Amniotic epithelial cell (primary cell): ENCODE measurements at regions not wholly inside any gene's neighbourhood (a gene's known extent, or its start where the extent isn't known, plus 50 kb on each side); places are given as distances from the start of the nearest gene placed in this dataset.
"Not testable (repeated sequence)": the region's sequence is repeated elsewhere in the genome, so short reads cannot be mapped to it uniquely, and the experiment has no call there.

Experiments
- DNase-seq: peaks from one replicate; pipeline ENCODE4 v3.0.0-alpha.2; 2010; ENCODE audit warnings: low read depth

GRCh38 chr22:48729499-48730171 lies 1098.0 kb downstream of the BRD1 start:
- no peak for DNase-seq

DNA sequence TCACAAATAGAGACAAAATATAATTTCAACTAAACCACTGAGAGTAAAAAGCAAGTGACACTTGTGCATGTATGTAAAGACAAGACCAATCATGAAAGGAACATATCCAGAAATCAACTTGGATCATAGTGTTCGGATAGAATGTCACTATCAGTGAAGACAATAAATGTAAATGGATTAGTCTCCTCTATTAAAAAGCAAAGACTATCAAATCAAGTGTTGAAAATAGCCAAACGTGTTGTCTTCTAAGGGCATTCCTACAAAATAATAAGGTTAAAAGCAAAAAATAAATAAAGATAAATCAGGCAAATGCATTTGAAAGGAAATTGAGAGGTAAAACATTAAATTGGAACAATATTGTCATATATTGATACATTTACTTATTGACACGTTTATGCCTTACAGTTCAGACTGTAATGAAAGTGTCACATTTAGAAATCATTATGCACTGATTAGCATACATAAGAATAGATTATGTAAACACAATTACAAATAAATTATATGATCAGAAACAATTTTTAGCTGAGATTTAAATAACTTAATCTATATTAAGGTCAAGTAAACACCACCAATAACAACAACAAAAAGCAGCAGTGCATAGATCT lies 1100.1 kb downstream of the BRD1 start:
- DNase-seq, result no peak

GRCh38 chr22:48724899-48725298 lies 1102.8 kb downstream of the BRD1 start:
- no peak for DNase-seq

DNA sequence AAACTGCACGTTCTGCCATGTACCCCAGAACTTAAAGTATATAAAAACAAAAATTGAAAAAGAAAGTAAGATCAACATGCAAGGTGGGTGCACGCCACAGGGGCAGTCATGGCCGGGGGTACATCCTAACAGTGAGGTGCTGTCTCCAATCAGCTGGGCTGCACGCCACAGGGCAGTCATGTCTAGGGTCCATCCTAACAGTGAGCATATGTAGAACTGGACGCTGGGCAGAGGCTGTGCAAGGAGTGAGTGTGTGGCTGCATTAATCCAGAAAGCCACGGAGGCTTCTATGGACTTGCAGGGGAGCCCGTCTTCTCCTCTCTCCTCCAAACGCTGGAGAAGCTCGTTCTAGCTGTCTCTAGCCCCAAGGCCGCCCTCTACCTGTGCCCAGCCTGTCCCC lies 1105.0 kb downstream of the BRD1 start:
- no peak for DNase-seq

DNA sequence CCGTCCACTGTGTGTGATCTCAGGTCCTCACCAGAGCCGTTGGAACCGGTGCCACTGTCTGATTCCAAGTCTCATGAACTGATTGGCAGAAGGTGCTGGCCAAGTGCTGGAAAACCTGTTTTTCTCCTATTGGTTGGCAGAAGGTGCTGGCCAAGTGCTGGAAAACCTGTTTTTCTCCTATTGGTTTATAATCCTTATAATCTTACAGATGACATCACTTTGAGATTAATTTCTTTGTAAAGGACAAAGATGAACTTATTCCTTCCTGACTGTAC lies 1106.3 kb downstream of the BRD1 start:
- DNase-seq, result no peak

DNA sequence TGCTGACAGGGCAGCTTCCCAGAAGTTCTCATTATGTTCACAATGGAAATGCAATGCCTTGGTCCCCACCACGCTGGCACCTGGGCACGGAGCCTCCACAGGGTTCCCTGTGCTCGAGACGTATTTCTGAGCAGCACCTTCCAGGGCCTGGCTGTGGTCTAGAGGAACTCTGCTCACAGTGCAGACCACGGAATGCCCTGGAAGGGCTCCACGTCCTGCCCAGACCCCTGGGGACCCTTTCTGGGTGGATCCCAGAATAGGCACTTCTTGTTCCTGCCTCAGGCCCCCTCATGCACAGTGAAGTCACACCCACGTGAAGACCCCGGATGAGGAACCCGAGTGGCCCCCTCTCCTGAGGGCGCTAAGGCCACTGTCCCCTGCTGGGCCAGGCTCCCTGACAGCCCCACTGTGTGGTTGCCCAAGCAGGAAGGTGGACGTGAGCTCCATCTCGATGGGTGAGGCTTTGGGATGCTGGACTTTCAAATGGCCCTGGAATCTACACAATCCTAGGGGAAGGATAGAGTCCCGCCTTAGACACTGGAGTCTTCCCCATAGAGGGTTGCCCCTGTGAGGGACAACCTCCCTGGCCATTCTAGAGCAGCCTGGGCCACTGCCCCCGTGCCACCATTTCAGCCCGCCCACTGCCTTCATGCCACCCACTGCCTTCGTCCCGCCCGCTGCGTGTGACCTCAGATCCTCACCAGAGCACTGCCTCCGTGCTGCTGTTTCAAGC lies 1106.8 kb downstream of the BRD1 start:
- DNase-seq, result no peak

- DNase-seq, result no peak
Observed at GRCh38 chr22:48719978-48720661, 1107.6 kb downstream of the BRD1 start.

DNA sequence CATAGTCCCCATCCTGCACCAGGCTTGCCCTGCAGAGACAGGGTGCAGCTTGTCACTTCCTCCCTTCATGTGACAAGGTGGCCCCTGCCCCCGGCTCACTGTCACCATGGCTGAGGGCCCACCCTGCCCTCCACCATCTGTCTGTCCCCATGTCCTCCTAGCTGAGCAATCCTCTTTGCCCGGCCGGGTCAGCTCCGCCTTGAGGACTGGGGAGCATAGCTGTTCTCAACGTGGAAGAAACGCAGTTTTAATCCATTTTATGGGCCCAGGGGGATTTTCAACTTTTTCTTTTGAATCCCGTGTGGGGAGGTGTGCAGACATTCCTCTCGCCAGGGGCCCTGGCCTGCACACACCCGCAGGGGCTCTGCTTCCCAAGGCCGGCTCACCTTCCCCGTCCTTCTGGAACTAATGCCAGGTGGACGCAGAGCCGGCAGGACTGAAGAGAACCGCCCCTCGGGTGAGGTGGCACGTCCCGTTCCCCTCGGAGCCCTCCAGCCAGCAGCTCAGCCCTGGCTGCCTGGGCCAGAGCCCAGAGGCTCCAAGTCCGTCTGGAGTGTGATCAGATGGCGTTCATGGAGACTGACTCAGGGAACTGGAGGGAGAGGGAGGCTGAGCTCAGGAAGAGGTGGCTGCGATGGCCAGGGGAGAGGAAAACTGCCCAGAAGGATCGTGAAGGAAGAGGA lies 1108.7 kb downstream of the BRD1 start:
- no peak for DNase-seq

DNA sequence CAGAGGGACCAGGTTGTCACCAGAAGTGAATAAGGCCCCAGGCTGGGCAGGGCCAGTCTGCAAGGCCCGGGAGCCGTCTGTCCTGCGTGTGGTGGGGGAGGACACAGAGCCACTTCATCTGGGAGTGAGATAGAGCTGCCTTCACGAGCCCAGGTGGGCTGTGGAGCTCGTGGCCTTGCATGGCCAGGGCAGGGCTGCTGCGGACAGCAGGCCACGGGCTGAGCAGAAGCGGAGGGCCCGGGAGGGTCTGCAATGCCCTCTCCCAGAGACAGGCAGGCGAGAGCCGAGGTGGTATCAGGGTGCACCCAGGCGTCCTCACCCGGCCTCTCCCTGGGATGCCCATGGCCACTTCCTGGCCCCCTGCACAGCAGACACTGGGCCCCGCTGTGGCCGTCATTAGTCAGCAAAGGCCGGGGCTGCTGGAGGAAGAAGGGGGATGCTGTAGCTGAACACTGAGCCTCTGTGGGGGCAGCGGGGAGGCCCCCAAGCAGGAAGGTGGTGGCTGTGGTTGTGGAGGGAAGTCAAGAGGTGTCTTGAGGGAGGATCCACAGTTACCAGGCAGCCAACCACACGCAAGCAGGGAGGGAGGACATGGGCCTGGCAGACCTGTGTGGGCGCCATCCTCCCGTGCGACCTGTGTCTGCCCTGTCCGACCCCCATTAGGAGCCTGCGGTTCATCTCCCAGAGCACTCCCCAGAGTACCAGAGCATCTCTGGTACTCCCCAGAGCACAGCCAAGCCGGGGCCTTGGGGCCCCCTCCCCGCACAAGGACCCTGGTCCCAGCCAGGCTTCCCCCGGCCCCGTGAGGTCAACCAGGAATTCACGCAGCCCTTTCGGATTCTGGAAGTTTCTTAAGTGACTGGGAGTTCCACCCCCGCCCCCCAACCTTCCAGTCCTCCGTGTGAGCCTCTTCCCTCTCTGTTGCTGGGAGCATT lies 1109.5 kb downstream of the BRD1 start:
- DNase-seq, result no peak

DNA sequence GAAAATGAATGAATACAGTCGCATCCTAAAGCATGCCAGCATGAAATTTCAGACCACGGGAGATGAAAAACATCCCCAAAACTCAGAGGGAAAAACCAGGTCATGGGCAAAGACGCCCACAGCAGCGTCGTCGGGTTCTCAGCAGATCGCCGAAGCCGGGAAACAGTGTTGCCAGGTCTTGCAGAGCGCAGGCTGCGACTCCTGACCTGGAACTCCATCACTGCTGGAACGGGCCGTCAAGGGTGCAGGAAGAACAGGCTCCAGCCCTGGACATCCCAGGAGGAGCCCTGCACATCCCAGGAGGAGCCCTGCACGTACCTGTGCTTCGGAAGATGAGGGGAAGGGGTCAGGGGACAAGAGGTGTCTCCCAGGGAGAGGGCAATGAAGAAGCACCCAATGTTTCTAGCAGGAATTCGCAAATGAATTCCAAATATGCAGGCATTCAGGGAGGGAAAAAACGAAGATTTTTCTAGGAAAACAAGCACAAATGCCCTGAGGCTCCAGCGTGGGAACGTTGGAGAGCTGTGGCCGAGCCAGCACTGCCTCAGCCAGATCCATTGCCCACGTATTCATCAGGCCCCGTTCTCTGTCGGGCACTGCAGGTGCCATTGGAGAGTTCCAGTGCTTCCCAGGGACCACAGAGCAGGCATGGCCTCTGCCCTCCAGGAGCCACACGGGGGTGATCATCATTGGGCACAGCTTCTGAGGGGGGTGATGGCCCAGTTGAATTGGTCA lies 1110.4 kb downstream of the BRD1 start:
- no peak for DNase-seq

- not testable (repeated sequence) for DNase-seq
Observed at GRCh38 chr22:48716154-48716553, 1111.5 kb downstream of the BRD1 start.

DNA sequence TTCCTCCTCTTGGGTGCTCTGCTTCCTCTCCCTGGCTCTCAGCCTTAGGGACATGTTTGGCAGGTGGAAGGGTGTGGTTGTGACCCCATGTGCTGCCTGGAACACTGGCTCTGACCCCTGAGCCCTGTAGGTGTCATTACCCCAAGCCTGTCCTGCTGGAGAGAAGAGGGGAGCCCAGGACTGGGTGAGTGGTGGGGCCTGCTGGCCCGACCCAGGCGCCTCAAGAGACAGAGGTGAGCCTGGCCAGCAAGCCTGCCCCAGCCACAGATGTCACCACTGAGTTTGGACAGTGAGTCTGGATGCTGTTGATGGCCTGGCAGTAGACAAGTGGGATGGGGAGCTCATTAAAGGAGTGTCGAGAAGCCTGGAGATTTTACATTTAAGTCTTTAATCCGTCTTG lies 1112.2 kb downstream of the BRD1 start:
- no peak for DNase-seq

- DNase-seq, result no peak
Observed at GRCh38 chr22:48714231-48714630, 1113.4 kb downstream of the BRD1 start.

DNA sequence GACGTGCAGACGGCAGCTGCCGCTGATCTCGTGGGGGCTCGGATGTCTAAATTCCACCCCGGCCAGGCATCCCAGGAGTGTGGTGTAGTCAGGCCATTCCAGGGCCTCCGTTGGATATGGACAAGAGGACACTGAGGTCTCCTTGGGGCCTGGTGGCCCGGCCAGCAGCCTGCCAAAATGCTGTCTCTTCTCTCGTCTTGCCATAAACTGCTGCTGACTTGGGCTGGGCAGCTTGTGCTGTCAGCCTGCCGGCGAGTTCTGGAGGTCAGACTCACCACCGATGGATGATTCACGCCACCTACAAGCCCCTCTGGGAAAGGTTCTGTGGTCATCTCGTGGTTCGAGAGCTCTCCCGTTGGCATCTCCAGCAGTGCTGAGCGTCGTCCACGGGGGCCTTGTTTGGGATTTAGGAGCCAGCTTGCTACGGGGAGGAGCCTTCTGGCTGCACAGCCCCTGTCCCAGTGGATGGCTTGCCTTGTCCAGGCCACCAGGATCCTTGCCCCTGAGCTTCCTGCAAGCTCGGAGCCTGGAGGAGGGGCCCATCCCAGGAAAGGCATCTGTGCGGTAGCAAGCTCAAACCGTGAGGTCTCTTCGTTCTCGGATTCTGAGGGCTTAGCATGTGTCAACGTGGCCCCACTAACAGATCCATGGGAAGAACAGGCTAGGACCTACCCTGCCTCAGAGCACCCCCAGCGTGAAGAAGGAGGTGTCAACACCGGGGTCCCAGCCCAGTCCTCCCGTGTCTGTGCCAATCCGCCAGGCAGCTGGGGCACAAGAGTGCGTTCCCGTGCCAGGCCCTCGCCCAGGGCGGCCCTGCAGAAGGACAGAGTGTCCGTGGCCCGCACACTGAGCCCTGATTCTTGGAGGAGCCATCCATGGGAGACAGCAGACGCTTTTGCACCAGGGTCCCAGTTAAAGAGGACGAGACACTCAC lies 1114.1 kb downstream of the BRD1 start:
- no peak for DNase-seq

DNA sequence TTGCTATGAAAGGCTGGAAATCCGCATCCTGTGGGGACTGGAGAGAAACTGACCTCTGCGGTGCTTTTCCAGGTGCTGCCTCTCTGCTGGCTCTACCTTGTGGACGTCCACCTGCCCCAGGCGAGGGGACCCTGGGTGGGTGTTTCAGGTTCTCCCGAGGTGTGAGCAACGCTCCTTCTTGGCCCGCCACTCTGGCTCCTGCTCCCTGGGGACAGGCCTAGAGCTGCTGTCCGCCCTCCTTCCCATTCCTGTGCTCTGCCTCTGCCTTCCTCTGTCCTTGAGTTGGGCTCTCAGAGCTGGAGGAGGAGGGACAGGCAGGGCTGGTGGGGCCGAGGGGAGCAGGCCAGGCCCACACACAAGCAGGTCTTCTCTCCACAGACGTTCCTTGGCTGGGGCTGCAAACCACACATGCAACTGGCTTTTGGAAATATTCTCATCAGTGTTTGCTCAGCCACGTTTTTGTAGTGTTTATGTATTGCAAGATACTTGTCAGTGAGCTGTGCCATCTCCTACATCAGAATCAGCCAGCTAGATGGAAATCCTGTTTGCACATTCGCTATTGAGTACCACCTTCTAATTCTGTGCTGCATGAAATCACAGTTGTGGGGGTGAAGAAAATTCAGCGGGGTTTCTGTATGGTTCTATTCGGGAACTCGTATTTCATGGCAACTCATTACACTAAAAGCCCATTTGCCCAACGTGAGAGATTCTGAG lies 1115.0 kb downstream of the BRD1 start:
- no peak for DNase-seq

DNA sequence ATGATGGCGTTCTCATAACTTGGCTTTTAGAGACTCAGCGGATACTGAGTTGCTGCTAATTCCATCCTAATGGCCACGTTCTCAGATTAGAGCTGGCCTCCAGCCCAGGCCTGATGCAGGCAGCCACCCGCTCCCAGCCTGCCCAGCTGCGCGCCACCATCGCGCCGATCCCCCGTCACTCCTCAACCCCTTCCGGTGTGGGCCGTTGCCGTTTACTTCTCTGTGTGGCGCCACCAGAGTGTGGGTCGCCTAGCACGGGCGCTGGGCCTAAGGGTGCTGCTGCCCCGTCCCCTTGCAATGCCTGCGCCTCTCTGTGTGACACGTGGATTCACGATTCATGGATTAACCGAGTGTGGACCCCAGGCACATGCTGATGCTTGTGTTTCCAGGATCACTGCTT lies 1116.0 kb downstream of the BRD1 start:
- no peak for DNase-seq

GRCh38 chr22:48711031-48711431 lies 1116.6 kb downstream of the BRD1 start:
- DNase-seq, result no peak

GRCh38 chr22:48710410-48710809 lies 1117.3 kb downstream of the BRD1 start:
- no peak for DNase-seq

DNA sequence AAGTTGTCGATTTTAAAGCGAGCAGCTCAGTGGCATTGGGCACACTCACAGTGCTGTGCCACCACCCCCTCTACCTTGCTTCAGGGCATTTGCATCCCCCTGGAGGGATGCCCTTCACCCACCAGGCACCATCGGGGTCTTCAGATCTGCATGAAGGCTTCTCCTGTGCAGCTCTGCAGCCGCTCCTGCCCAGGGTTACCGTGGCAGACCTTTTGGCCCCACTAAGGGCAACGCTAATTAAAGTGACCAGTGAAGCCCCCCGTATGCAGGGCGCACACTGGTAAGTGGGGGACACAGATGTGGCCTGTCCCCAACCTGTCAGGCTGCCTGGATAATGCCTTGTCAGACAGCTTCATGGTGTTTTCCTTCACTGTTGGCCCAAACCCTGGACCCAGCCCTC lies 1117.7 kb downstream of the BRD1 start:
- no peak for DNase-seq
